ENCODE measurements at regions not wholly inside any gene's neighbourhood (a gene's known extent, or its start where the extent isn't known, plus 50 kb on each side); places are given as distances from the start of the nearest gene placed in this dataset.

DNA sequence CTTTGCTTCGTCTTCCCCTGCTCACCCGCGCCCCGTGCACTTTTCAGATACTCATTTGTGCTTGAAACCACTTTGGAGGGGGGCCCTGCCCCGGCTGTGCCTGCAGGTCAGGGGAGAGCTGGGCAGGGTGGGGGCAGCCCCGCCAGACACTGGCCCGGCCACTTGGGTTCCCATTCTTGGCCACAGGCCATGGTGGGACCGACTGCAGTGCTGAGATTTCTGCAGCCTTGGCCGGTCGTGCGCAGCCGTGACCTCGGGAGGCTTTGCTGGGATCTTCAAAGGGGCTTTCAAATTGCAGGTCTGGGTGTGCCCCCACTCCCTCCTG, 54.5 kb upstream of the TTC34 start:
- H3K79me1 ChIP-seq (ENCODE audit: low read depth in 1 of 2, low read length in 2 of 2), result no peaks in the 10 kb centered on the region
- H2AK5ac ChIP-seq (ENCODE audit: low read depth, low read length), result no peak overlapping the region
- no peak overlapping the region for H3K14ac ChIP-seq (replicated peaks; ENCODE audit: low read depth, low read length)
- H3K9ac ChIP-seq (ENCODE audit: low read depth, low read length), result no peak overlapping the region
- H3K27me3 ChIP-seq (ENCODE audit: control insufficient read depth, insufficient read depth, low read length), result no peaks in the 10 kb centered on the region
- no peaks in the 10 kb centered on the region for H3K9me1 ChIP-seq (ENCODE audit: insufficient read depth, low read length)
- no peak overlapping the region for H2BK15ac ChIP-seq (ENCODE audit: low read depth, low read length)
- in situ Hi-C loops (cut with MboI; ENCODE audit: low sequenced_read_pairs), result no loop called here
- H2AK9ac ChIP-seq (replicated peaks; ENCODE audit: low read depth, low read length, poor library complexity), result no peak overlapping the region
- no peak overlapping the region for H3K18ac ChIP-seq (ENCODE audit: low read depth, low read length)
- DNase-seq, result no peak
- BruUV-seq (replicated peaks), result no TSS peak
- no peak for ATAC-seq (ENCODE audit: low read depth)
- no peaks in the 10 kb centered on the region for H3K4me1 ChIP-seq (ENCODE audit: control insufficient read depth, insufficient read depth, low read length)
- no peak overlapping the region for H2BK5ac ChIP-seq (ENCODE audit: low read depth, low read length, poor library complexity, severe bottlenecking)
- H3K27ac ChIP-seq (ENCODE audit: insufficient read depth, low read length), result no peak overlapping the region
- no peaks in the 10 kb centered on the region for H4K20me1 ChIP-seq (ENCODE audit: insufficient read depth, low read length)
- intact Hi-C loops (cut with micrococcal nuclease), result no loop called here
- no peak overlapping the region for H4K5ac ChIP-seq (ENCODE audit: low read depth, low read length)
- no peak overlapping the region for H2BK120ac ChIP-seq (ENCODE audit: low read depth, low read length)
- H2BK20ac ChIP-seq (ENCODE audit: low read depth, low read length), result no peak overlapping the region
- ChIA-PET POLR2A (ENCODE audit: unreplicated experiment) (no interaction called here), CTCF (no interaction called here)
- H3K4me3 ChIP-seq (ENCODE audit: insufficient read depth, low read depth, low read length), result no peak overlapping the region
- no peaks in the 10 kb centered on the region for H3K36me3 ChIP-seq (ENCODE audit: control insufficient read depth, insufficient read depth, low read length)
- TF ChIP-seq NFE2L2 (IDR thresholded peaks at IDR 0.05; ENCODE audit: low read depth, low read length) (no peak), POLR2A (IDR thresholded peaks at IDR 0.05; ENCODE audit: low read depth, low read length) (no peak), SMC3 (IDR thresholded peaks at IDR 0.05; ENCODE audit: low read depth, low read length) (no peak), MXI1 (IDR thresholded peaks at IDR 0.05; ENCODE audit: borderline replicate concordance, low read depth, low read length) (no peak), BHLHE40 (IDR thresholded peaks at IDR 0.05; ENCODE audit: low read depth, low read length) (no peak), CEBPB (IDR thresholded peaks at IDR 0.05; ENCODE audit: low read depth, low read length) (no peak), MAFK (IDR thresholded peaks at IDR 0.05; ENCODE audit: low read depth, low read length) (no peak)
- TF ChIP-seq, protein P1, sequence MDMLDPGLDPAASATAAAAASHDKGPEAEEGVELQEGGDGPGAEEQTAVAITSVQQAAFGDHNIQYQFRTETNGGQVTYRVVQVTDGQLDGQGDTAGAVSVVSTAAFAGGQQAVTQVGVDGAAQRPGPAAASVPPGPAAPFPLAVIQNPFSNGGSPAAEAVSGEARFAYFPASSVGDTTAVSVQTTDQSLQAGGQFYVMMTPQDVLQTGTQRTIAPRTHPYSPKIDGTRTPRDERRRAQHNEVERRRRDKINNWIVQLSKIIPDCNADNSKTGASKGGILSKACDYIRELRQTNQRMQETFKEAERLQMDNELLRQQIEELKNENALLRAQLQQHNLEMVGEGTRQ (IDR thresholded peaks at IDR 0.05; ENCODE audit: low read depth, low read length), result no peak
- TF ChIP-seq, protein P2, sequence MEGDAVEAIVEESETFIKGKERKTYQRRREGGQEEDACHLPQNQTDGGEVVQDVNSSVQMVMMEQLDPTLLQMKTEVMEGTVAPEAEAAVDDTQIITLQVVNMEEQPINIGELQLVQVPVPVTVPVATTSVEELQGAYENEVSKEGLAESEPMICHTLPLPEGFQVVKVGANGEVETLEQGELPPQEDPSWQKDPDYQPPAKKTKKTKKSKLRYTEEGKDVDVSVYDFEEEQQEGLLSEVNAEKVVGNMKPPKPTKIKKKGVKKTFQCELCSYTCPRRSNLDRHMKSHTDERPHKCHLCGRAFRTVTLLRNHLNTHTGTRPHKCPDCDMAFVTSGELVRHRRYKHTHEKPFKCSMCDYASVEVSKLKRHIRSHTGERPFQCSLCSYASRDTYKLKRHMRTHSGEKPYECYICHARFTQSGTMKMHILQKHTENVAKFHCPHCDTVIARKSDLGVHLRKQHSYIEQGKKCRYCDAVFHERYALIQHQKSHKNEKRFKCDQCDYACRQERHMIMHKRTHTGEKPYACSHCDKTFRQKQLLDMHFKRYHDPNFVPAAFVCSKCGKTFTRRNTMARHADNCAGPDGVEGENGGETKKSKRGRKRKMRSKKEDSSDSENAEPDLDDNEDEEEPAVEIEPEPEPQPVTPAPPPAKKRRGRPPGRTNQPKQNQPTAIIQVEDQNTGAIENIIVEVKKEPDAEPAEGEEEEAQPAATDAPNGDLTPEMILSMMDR (conservative IDR thresholded peaks at IDR 0.05; ENCODE audit: low read depth, low read length), result no peak
- no peak overlapping the region for H3K4me2 ChIP-seq (ENCODE audit: low read depth, low read length)
- H3K56ac ChIP-seq (ENCODE audit: extremely low read depth, insufficient read depth, low read length), result no peak overlapping the region
- H3K4ac ChIP-seq (ENCODE audit: low read depth, low read length), result no peak overlapping the region
- H4K8ac ChIP-seq (ENCODE audit: low read depth in 2 of 2, low read length in 2 of 2), result no peak overlapping the region
- H3K23ac ChIP-seq (ENCODE audit: low read depth, low read length), result no peak overlapping the region
- peaks cover 53% of the 10 kb centered on the region for H3K9me3 ChIP-seq (ENCODE audit: control insufficient read depth, insufficient read depth, low read length)
- no peak overlapping the region for H2AFZ ChIP-seq (replicated peaks; ENCODE audit: low read length, poor library complexity)
- H4K91ac ChIP-seq (ENCODE audit: insufficient read depth, low read depth, low read length), result no peak overlapping the region
- dilution Hi-C loops (cut with HindIII; ENCODE audit: low sequenced_read_pairs, unreplicated experiment), result no loop called here
- 57% methylated on average over 8 of the region's 13 CpGs; no CpG with 5 or more reads in 1 of the 2 experiments for WGBS, 2 experiments (ENCODE audit: extremely low coverage in 2 of 2, insufficient read length in 1 of 2)

Data from IMR-90 (cell line).